ENCODE measurements at regions not wholly inside any gene's neighbourhood (a gene's known extent, or its start where the extent isn't known, plus 50 kb on each side); places are given as distances from the start of the nearest gene placed in this dataset.

- H3K4me3 ChIP-seq: no peak overlapping the region
These were observed 440.7 kb upstream of the PDE3A start for GRCh38 chr12:19927661-19928060.

GRCh38 chr12:19932413-19932812 is 435.9 kb upstream of the PDE3A start:
- intact Hi-C loops (cut with DNase I): no loop called here
- DNase-seq: no peak
- H3K4me1 ChIP-seq: no peaks in the 10 kb centered on the region
- no peak overlapping the region for H3K4me3 ChIP-seq
- no peak overlapping the region for H3K27ac ChIP-seq
- no peaks in the 10 kb centered on the region for H3K9me3 ChIP-seq
- no peak for TF ChIP-seq CTCF (IDR thresholded peaks at IDR 0.05)
- H3K36me3 ChIP-seq: no peaks in the 10 kb centered on the region
- H3K27me3 ChIP-seq: no peaks in the 10 kb centered on the region
- H3K9ac ChIP-seq (ENCODE audit: low read depth in 2 of 2, low read length in 2 of 2): no peak overlapping the region

More at GRCh38 chr12:19927661-19928060, 440.7 kb upstream of the PDE3A start:
- H3K27me3 ChIP-seq: no peaks in the 10 kb centered on the region
- no peak for TF ChIP-seq CTCF (IDR thresholded peaks at IDR 0.05)
- no peaks in the 10 kb centered on the region for H3K4me1 ChIP-seq
- H3K36me3 ChIP-seq: no peaks in the 10 kb centered on the region
- H3K9me3 ChIP-seq: no peaks in the 10 kb centered on the region
- no peak overlapping the region for H3K27ac ChIP-seq
- DNase-seq: no peak
- intact Hi-C loops (cut with DNase I): no loop called here
- H3K9ac ChIP-seq (ENCODE audit: low read depth in 2 of 2, low read length in 2 of 2): no peak overlapping the region

GRCh38 chr12:19933924-19934323 is 434.4 kb upstream of the PDE3A start:
- no peak for TF ChIP-seq CTCF (IDR thresholded peaks at IDR 0.05)
- intact Hi-C loops (cut with DNase I): no loop called here

GRCh38 chr12:19937161-19937560 is 431.2 kb upstream of the PDE3A start:
- Histone ChIP-seq H3K9me3 (no peaks in the 10 kb centered on the region), H3K4me3 (no peak overlapping the region), H3K27me3 (no peaks in the 10 kb centered on the region), H3K4me1 (no peaks in the 10 kb centered on the region), H3K27ac (no peak overlapping the region), H3K9ac (ENCODE audit: low read depth in 2 of 2, low read length in 2 of 2) (no peak overlapping the region), H3K36me3 (no peaks in the 10 kb centered on the region)
- DNase-seq: no peak
- TF ChIP-seq CTCF (IDR thresholded peaks at IDR 0.05): no peak
- intact Hi-C loops (cut with DNase I): no loop called here

More at GRCh38 chr12:19933924-19934323, 434.4 kb upstream of the PDE3A start:
- H3K4me3 ChIP-seq: no peak overlapping the region
- H3K4me1 ChIP-seq: no peaks in the 10 kb centered on the region
- no peaks in the 10 kb centered on the region for H3K9me3 ChIP-seq
- no peak for DNase-seq
- no peak overlapping the region for H3K9ac ChIP-seq (ENCODE audit: low read depth in 2 of 2, low read length in 2 of 2)
- no peak overlapping the region for H3K27ac ChIP-seq
- no peaks in the 10 kb centered on the region for H3K36me3 ChIP-seq
- no peaks in the 10 kb centered on the region for H3K27me3 ChIP-seq

GRCh38 chr12:19938031-19938430 is 430.3 kb upstream of the PDE3A start:
- no peak overlapping the region for H3K4me3 ChIP-seq
- no peaks in the 10 kb centered on the region for H3K4me1 ChIP-seq
- intact Hi-C loops (cut with DNase I): no loop called here
- no peak overlapping the region for H3K9ac ChIP-seq (ENCODE audit: low read depth in 2 of 2, low read length in 2 of 2)
- DNase-seq: no peak
- no peaks in the 10 kb centered on the region for H3K36me3 ChIP-seq
- TF ChIP-seq CTCF (IDR thresholded peaks at IDR 0.05): no peak
- no peaks in the 10 kb centered on the region for H3K27me3 ChIP-seq
- H3K9me3 ChIP-seq: no peaks in the 10 kb centered on the region
- H3K27ac ChIP-seq: no peak overlapping the region

- intact Hi-C loops (cut with DNase I): no loop called here
- no peak overlapping the region for H3K4me3 ChIP-seq
- H3K27me3 ChIP-seq: no peaks in the 10 kb centered on the region
- no peaks in the 10 kb centered on the region for H3K36me3 ChIP-seq
- DNase-seq: no peak
- no peak for TF ChIP-seq CTCF (IDR thresholded peaks at IDR 0.05)
- no peak overlapping the region for H3K27ac ChIP-seq
- H3K9me3 ChIP-seq: no peaks in the 10 kb centered on the region
- no peaks in the 10 kb centered on the region for H3K4me1 ChIP-seq
- no peak overlapping the region for H3K9ac ChIP-seq (ENCODE audit: low read depth in 2 of 2, low read length in 2 of 2)
These were observed 429.8 kb upstream of the PDE3A start for GRCh38 chr12:19938491-19938890.

Measured in colonic mucosa (tissue), 4 donors.